SK-N-SH (cell line): ENCODE measurements at regions not wholly inside any gene's neighbourhood (a gene's known extent, or its start where the extent isn't known, plus 50 kb on each side); places are given as distances from the start of the nearest gene placed in this dataset.
A peak's percentile ranks its signal among the peaks of the same experiment; 100 is the strongest.

Source experiments
- CTCF ChIA-PET: fragments of 300-600, 350-600 bp; formaldehyde crosslinking; extraction: SDS; loops from one replicate; lab custom pipeline; 2021; lab: Yijun Ruan, JAX
- POLR2A ChIA-PET: fragments of 350-600 bp; sonication (Branson Sonifier 250); formaldehyde crosslinking; extraction: SDS; loops from one replicate; lab custom pipeline; 2020; ENCODE audit warnings: antibody characterized with exemption, inconsistent platforms; lab: Yijun Ruan, JAX
- DNase-seq: peaks from one replicate; pipeline ENCODE4 v3.0.0; 2012
- H2AFZ ChIP-seq: fragments of 200-600 bp; sonication (generic); 2 replicates; pipeline ENCODE4 v1.8.1; 2016; ENCODE audit warnings: antibody characterized with exemption, mild to moderate bottlenecking, low read depth
- H3F3A ChIP-seq: fragments of 200-600 bp; sonication (generic); replicated peaks from 2 replicates; pipeline ENCODE3; 2016; ENCODE audit warnings: antibody characterized with exemption, mild to moderate bottlenecking; ENCODE audit not compliant: insufficient read depth
- H3K27ac ChIP-seq, 2 experiments: fragments of 200-500 bp in 1 of 2; fragments of 200-600 bp in 1 of 2; sonication (Bioruptor generic) in 1 of 2; sonication (generic), shearing (Covaris generic) in 1 of 2; 2 replicates each; pipeline versions ENCODE4 v1.5.1 to v1.6.1; 2014 to 2016; ENCODE audit warnings: low read depth in 2 of 2, inconsistent platforms in 1 of 2, low read length in 1 of 2, mild to moderate bottlenecking in 1 of 2, mixed read lengths in 1 of 2
- H3K27me3 ChIP-seq: fragments of 200-600 bp; sonication (generic), shearing (Covaris generic); 2 replicates; pipeline ENCODE4 v1.6.1; 2016; ENCODE audit warnings: mixed run types; ENCODE audit not compliant: insufficient read depth
- H3K36me3 ChIP-seq, 2 experiments: fragments of 200-500 bp in 1 of 2; fragments of 200-600 bp in 1 of 2; sonication (Bioruptor generic) in 1 of 2; sonication (generic) in 1 of 2; replicated peaks in 1 of 2; 2 replicates each; pipeline versions ENCODE3 to v1.5.1; 2014 to 2016; ENCODE audit warnings: low read length in 1 of 2, mild to moderate bottlenecking in 1 of 2; ENCODE audit not compliant: insufficient read depth in 2 of 2, control insufficient read depth in 1 of 2
- H3K4me1 ChIP-seq, 2 experiments: fragments of 200-500 bp in 1 of 2; fragments of 200-600 bp in 1 of 2; sonication (Bioruptor generic) in 1 of 2; sonication (generic), shearing (Covaris generic) in 1 of 2; 2 replicates each; pipeline versions ENCODE4 v1.5.1 to v1.6.1; 2014 to 2016; ENCODE audit warnings: low read depth in 1 of 2, low read length in 1 of 2, mixed run types in 1 of 2; ENCODE audit not compliant: insufficient read depth in 2 of 2, control insufficient read depth in 1 of 2
- H3K4me2 ChIP-seq: fragments of 200-600 bp; sonication (generic), shearing (Covaris generic); 2 replicates; pipeline ENCODE4 v1.6.1; 2017; ENCODE audit warnings: mixed run types
- H3K4me3 ChIP-seq, 2 experiments: fragments of 200-500 bp in 1 of 2; fragments of 200-600 bp in 1 of 2; sonication (Bioruptor generic) in 1 of 2; sonication (generic), shearing (Covaris generic) in 1 of 2; 2 replicates each; pipeline versions ENCODE4 v1.5.1 to v1.8.1; 2014 to 2016; ENCODE audit warnings: low read depth in 2 of 2, inconsistent platforms in 1 of 2, low read length in 1 of 2, mild to moderate bottlenecking in 1 of 2, mixed read lengths in 1 of 2, moderate library complexity in 1 of 2
- H3K79me2 ChIP-seq: fragments of 200-600 bp; sonication (generic); 2 replicates; pipeline ENCODE4 v1.8.1; 2017; ENCODE audit warnings: mild to moderate bottlenecking; ENCODE audit not compliant: insufficient read depth
- H3K9ac ChIP-seq: fragments of 200-600 bp; sonication (generic); 2 replicates; pipeline ENCODE4 v1.6.1; 2017; ENCODE audit warnings: mixed run types
- H3K9me2 ChIP-seq: fragments of 200-600 bp; sonication (generic); 2 replicates; pipeline ENCODE4 v1.6.1; 2017; ENCODE audit warnings: mixed run types
- H3K9me3 ChIP-seq: fragments of 200-600 bp; sonication (generic); 2 replicates; pipeline ENCODE4 v1.6.1; 2017; ENCODE audit warnings: mixed run types, mild to moderate bottlenecking, moderate library complexity
- H4K20me1 ChIP-seq: fragments of 200-600 bp; sonication (generic); 2 replicates; pipeline ENCODE4 v1.6.1; 2017; ENCODE audit warnings: mild to moderate bottlenecking, mixed run types; ENCODE audit not compliant: insufficient read depth
- EP300 ChIP-seq, 2 experiments: IDR thresholded peaks; 2 replicates each; pipeline versions ENCODE4 v1.4.0 to v1.6.1; 2012; ENCODE audit warnings: borderline replicate concordance in 1 of 2, low read depth in 1 of 2, low read length in 1 of 2
- EZH2phosphoT487 ChIP-seq: fragments of 200-600 bp; sonication (generic); IDR thresholded peaks from 2 replicates; pipeline ENCODE4 v1.6.1; 2017; ENCODE audit warnings: low read depth, mixed run types, mild to moderate bottlenecking, antibody characterized with exemption, moderate library complexity, borderline replicate concordance
- FOXJ3 ChIP-seq: sonication (generic); formaldehyde crosslinking; IDR thresholded peaks from 2 replicates; pipeline ENCODE4 v1.5.1; 2020; ENCODE audit warnings: mild to moderate bottlenecking, missing genetic modification reagents
- FOXM1 ChIP-seq: IDR thresholded peaks from 2 replicates; pipeline ENCODE4 v1.4.0; 2012; ENCODE audit warnings: low read depth, mild to moderate bottlenecking
- JUND ChIP-seq: IDR thresholded peaks from 2 replicates; pipeline ENCODE4 v1.4.0; 2012
- MXI1 ChIP-seq: IDR thresholded peaks from 2 replicates; pipeline ENCODE4 v1.6.1; 2012; ENCODE audit warnings: mild to moderate bottlenecking, low read depth, low read length, improper control_type of control experiment
- RAD21 ChIP-seq: IDR thresholded peaks from 2 replicates; pipeline ENCODE4 v1.6.1; 2012; ENCODE audit warnings: mild to moderate bottlenecking, low read length
- RCOR1 ChIP-seq: fragments of 150-350 bp; IDR thresholded peaks from 2 replicates; pipeline ENCODE4 v1.6.1; 2017; ENCODE audit warnings: antibody characterized with exemption, low read length
- REST ChIP-seq: IDR thresholded peaks from 2 replicates; pipeline ENCODE4 v1.6.1; 2012; ENCODE audit warnings: mild to moderate bottlenecking, low read depth, low read length, moderate library complexity
- TAF1 ChIP-seq: IDR thresholded peaks from 2 replicates; pipeline ENCODE4 v1.6.1; 2012; ENCODE audit warnings: low read depth, mild to moderate bottlenecking, low read length, moderate library complexity, borderline replicate concordance
- TCF12 ChIP-seq: IDR thresholded peaks from 2 replicates; pipeline ENCODE4 v1.4.0; 2012
- YY1 ChIP-seq: IDR thresholded peaks from 2 replicates; pipeline ENCODE4 v1.4.0; 2012; ENCODE audit warnings: low read depth, mild to moderate bottlenecking
- WGBS: methylation state at CpG from one replicate; pipeline ENCODE4 v1.1.6; 2017; ENCODE audit warnings: low lambda C conversion rate; 5-methylcytosine and 5-hydroxymethylcytosine counted together
- TF ChIP-seq, protein P1 (sequence below): IDR thresholded peaks from 2 replicates; pipeline ENCODE4; 2012
- TF ChIP-seq, protein P2 (sequence below): IDR thresholded peaks from 2 replicates; pipeline ENCODE4 v1.4.0; 2012; ENCODE audit warnings: low read depth

- POLR2A ChIA-PET: no interaction called here
- no peaks in the 10 kb centered on the region for H3K36me3 ChIP-seq
- H3K9ac ChIP-seq: no peak overlapping the region
- H3F3A ChIP-seq: no peaks in the 10 kb centered on the region
- H3K27ac ChIP-seq: no peak overlapping the region
- no peaks in the 10 kb centered on the region for H3K9me2 ChIP-seq
- no peaks in the 10 kb centered on the region for H3K79me2 ChIP-seq
- H3K4me1 ChIP-seq: peaks cover 0 to 4% of the 10 kb centered on the region in 2 experiments; a peak in 1 of 4 replicates
- no peaks in the 10 kb centered on the region for H3K27me3 ChIP-seq
- H3K4me2 ChIP-seq: no peak overlapping the region
- WGBS: 93% methylated on average over 1 of the region's 1 CpG
- DNase-seq: no peak
- H2AFZ ChIP-seq: no peak overlapping the region
- TF ChIP-seq EZH2phosphoT487 (no peak), YY1 (no peak), TAF1 (no peak), FOXJ3 (CRISPR knock-in tag) (no peak)
- TF ChIP-seq, protein P1, sequence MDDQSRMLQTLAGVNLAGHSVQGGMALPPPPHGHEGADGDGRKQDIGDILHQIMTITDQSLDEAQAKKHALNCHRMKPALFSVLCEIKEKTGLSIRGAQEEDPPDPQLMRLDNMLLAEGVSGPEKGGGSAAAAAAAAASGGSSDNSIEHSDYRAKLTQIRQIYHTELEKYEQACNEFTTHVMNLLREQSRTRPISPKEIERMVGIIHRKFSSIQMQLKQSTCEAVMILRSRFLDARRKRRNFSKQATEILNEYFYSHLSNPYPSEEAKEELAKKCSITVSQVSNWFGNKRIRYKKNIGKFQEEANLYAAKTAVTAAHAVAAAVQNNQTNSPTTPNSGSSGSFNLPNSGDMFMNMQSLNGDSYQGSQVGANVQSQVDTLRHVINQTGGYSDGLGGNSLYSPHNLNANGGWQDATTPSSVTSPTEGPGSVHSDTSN: no peak
- TF ChIP-seq, protein P2, sequence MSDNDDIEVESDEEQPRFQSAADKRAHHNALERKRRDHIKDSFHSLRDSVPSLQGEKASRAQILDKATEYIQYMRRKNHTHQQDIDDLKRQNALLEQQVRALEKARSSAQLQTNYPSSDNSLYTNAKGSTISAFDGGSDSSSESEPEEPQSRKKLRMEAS: no peak
- TF ChIP-seq, all 33 proteins: peak for 0
- CTCF ChIA-PET: interaction anchor here (1.0 to 1.8 kb wide), 3 partner anchors 21 to 72 kb away, joined by 3 to 4 read pairs (median 4); no protein-coding TSS in a partner anchor
- H3K4me3 ChIP-seq: no peak overlapping the region
- H3K9me3 ChIP-seq: no peaks in the 10 kb centered on the region
- H4K20me1 ChIP-seq: no peaks in the 10 kb centered on the region
These were observed 131.9 kb upstream of the POU5F2 start for GRCh38 chr5:93873211-93873736.

DNA sequence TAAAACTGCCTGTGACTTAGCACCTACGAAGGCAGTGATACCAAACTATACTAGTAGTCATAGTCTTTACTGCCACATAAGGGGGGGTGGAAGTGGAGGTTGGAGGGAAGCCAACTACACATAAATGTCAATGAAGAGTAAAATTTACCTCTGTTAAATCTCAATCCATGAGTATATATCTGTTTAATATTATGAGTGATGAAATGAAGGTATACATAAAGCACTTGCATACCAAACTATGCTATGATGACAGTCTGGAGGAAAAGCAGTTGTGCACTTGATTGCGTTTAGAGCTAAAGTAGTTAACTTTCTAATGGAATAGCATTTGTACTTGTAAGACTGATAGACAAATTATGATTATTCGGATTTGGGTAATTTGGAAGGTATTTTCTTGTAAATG, 129.2 kb upstream of the POU5F2 start:
- TF ChIP-seq JUND (no peak), TCF12 (peak; percentile 56; the same call in 1 of the 2 replicates)
- DNase-seq: no peak
- Histone ChIP-seq H3K27ac (no peak overlapping the region), H3K27me3 (no peaks in the 10 kb centered on the region), H3K9ac (no peak overlapping the region), H2AFZ (no peak overlapping the region), H3K4me2 (no peak overlapping the region), H4K20me1 (no peaks in the 10 kb centered on the region), H3K4me1 (peaks cover 0 to 4% of the 10 kb centered on the region in 2 experiments; a peak in 1 of 4 replicates), H3K4me3 (no peak overlapping the region), H3F3A (no peaks in the 10 kb centered on the region), H3K36me3 (no peaks in the 10 kb centered on the region), H3K79me2 (no peaks in the 10 kb centered on the region), H3K9me3 (no peaks in the 10 kb centered on the region), H3K9me2 (no peaks in the 10 kb centered on the region)
- ChIA-PET POLR2A (no interaction called here), CTCF (no interaction called here)
- WGBS: 54% methylated on average over 3 of the region's 3 CpGs

GRCh38 chr5:93868851-93869250, 127.5 kb upstream of the POU5F2 start:
- CTCF ChIA-PET: no interaction called here
- no peak overlapping the region for H3K27ac ChIP-seq
- TF ChIP-seq FOXM1 (no peak), EP300 (IDR thresholded peaks at IDR 0.05; ENCODE audit: borderline replicate concordance in 1 of 2, low read depth in 1 of 2, low read length in 1 of 2) (no peak), RCOR1 (no peak), RAD21 (no peak), REST (no peak), MXI1 (no peak)
- DNase-seq: no peak
- 95% methylated on average over 6 of the region's 6 CpGs for WGBS
- H3F3A ChIP-seq: no peaks in the 10 kb centered on the region
- peaks cover 0 to 7% of the 10 kb centered on the region in 2 experiments for H3K36me3 ChIP-seq
- H2AFZ ChIP-seq: no peak overlapping the region
- POLR2A ChIA-PET: no interaction called here
- no peaks in the 10 kb centered on the region for H3K9me3 ChIP-seq
- H3K9me2 ChIP-seq: peaks cover 3% of the 10 kb centered on the region; the same call in 1 of the 2 replicates
- no peaks in the 10 kb centered on the region for H3K79me2 ChIP-seq
- no peaks in the 10 kb centered on the region for H3K27me3 ChIP-seq
- no peak overlapping the region for H3K9ac ChIP-seq
- no peak overlapping the region for H3K4me2 ChIP-seq
- H3K4me3 ChIP-seq: no peak overlapping the region
- H4K20me1 ChIP-seq: no peaks in the 10 kb centered on the region
- no peaks in the 10 kb centered on the region for H3K4me1 ChIP-seq
